ENCODE measurements at regions not wholly inside any gene's neighbourhood (a gene's known extent, or its start where the extent isn't known, plus 50 kb on each side); places are given as distances from the start of the nearest gene placed in this dataset.

GRCh38 chr17:53344778-53345177, 477.9 kb upstream of the KIF2B start:
- Histone ChIP-seq H3K9me3 (ENCODE audit: low read length) (peaks cover 79% of the 10 kb centered on the region), H3K4me3 (replicated peaks in 1 of 3; ENCODE audit: insufficient read depth in 1 of 3, low read depth in 2 of 3, low read length in 3 of 3) (no peak overlapping the region), H3K4me2 (ENCODE audit: low read depth, low read length) (no peak overlapping the region), H3K27me3 (ENCODE audit: control insufficient read depth in 1 of 2, insufficient read depth in 2 of 2, low read length in 2 of 2) (no peaks in the 10 kb centered on the region), H3K36me3 (replicated peaks in 1 of 2; ENCODE audit: control insufficient read depth in 1 of 2, insufficient read depth in 2 of 2, low read length in 2 of 2) (no peaks in the 10 kb centered on the region), H3K27ac (ENCODE audit: extremely low read length, insufficient read depth, low read length) (no peak overlapping the region), H3K79me2 (ENCODE audit: insufficient read depth, low read length) (no peaks in the 10 kb centered on the region), H2AFZ (ENCODE audit: low read length) (no peak overlapping the region), H3K9ac (ENCODE audit: insufficient read depth, low read depth, low read length) (no peak overlapping the region), H4K20me1 (ENCODE audit: insufficient read depth, low read length) (no peaks in the 10 kb centered on the region), H3K4me1 (ENCODE audit: insufficient read depth, low read length) (no peaks in the 10 kb centered on the region)
- 42% methylated on average over 1 of the region's 1 CpG for WGBS (ENCODE audit: low lambda C conversion rate)
- DNase-seq (ENCODE audit: low spot score) (no peak), ATAC-seq (no peak), FAIRE-seq (no peak)
- no TSS peak for BruUV-seq (replicated peaks)
- in situ Hi-C loops (cut with HindIII; ENCODE audit: extremely low pct_ligation_motif_present, low pct_unique_long_range_greater_than_20kb): no loop called here
- TF ChIP-seq, protein P1, sequence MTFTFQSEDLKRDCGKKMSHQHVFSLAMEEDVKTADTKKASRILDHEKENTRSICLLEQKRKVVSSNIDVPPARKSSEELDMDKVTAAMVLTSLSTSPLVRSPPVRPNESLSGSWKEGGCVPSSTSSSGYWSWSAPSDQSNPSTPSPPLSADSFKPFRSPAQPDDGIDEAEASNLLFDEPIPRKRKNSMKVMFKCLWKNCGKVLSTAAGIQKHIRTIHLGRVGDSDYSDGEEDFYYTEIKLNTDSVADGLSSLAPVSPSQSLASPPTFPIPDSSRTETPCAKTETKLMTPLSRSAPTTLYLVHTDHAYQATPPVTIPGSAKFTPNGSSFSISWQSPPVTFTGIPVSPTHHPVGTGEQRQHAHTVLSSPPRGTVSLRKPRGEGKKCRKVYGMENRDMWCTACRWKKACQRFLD (CRISPR knock-in tag; IDR thresholded peaks at IDR 0.05; ENCODE audit: borderline replicate concordance): no peak
- TF ChIP-seq CENPX (CRISPR knock-in tag; IDR thresholded peaks at IDR 0.05): no peak
- TF ChIP-seq ZKSCAN1 (IDR thresholded peaks at IDR 0.05; ENCODE audit: low read length): no peak
- no peak for TF ChIP-seq NFE2 (CRISPR knock-in tag; IDR thresholded peaks at IDR 0.05)
- no peak for TF ChIP-seq HMGA1 (CRISPR knock-in tag; conservative IDR thresholded peaks at IDR 0.05)
- TF ChIP-seq HIVEP1 (CRISPR knock-in tag; IDR thresholded peaks at IDR 0.05): no peak
- TF ChIP-seq, protein P2, sequence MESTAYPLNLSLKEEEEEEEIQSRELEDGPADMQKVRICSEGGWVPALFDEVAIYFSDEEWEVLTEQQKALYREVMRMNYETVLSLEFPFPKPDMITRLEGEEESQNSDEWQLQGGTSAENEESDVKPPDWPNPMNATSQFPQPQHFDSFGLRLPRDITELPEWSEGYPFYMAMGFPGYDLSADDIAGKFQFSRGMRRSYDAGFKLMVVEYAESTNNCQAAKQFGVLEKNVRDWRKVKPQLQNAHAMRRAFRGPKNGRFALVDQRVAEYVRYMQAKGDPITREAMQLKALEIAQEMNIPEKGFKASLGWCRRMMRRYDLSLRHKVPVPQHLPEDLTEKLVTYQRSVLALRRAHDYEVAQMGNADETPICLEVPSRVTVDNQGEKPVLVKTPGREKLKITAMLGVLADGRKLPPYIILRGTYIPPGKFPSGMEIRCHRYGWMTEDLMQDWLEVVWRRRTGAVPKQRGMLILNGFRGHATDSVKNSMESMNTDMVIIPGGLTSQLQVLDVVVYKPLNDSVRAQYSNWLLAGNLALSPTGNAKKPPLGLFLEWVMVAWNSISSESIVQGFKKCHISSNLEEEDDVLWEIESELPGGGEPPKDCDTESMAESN (CRISPR knock-in tag; conservative IDR thresholded peaks at IDR 0.05): no peak
- intact Hi-C loops (cut with micrococcal nuclease; ENCODE audit: unreplicated experiment): no loop called here
- CTCF ChIA-PET (ENCODE audit: low intra/inter-chr PET ratio, low total read pairs): no interaction called here
- POLR2A ChIA-PET: no interaction called here

Data from HepG2 (cell line).